ENCODE measurements at regions not wholly inside any gene's neighbourhood (a gene's known extent, or its start where the extent isn't known, plus 50 kb on each side); places are given as distances from the start of the nearest gene placed in this dataset.

GRCh38 chr21:17372200-17372599 is 140.6 kb upstream of the CXADR start:
- Mint-ChIP-seq H3K27me3 (ENCODE audit: insufficient read depth) (peaks cover 2% of the 10 kb centered on the region; the same call in 1 of the 2 replicates), H3K4me3 (no peak overlapping the region), H3K4me1 (ENCODE audit: low read depth) (peaks cover 23% of the 10 kb centered on the region), H3K36me3 (ENCODE audit: low read depth) (no peaks in the 10 kb centered on the region), H3K9me3 (0 out of 2 replicates have a peak, but pooled peaks cover 4% of the 10 kb centered on the region), H3K27ac (peak overlapping the region; percentile 38; the same call in 1 of the 2 replicates)
- no peak for DNase-seq
- TF ChIP-seq CTCF (IDR thresholded peaks at IDR 0.05) = no peak

- no peak for TF ChIP-seq CTCF (IDR thresholded peaks at IDR 0.05)
- H3K36me3 Mint-ChIP-seq (ENCODE audit: low read depth) = no peaks in the 10 kb centered on the region
- no peaks in the 10 kb centered on the region for H3K4me1 Mint-ChIP-seq (ENCODE audit: low read depth)
- no peak for DNase-seq
- H3K9me3 Mint-ChIP-seq = peaks cover 8% of the 10 kb centered on the region
- H3K4me3 Mint-ChIP-seq = no peak overlapping the region
- no peaks in the 10 kb centered on the region; the same call in none of the 2 replicates for H3K27me3 Mint-ChIP-seq (ENCODE audit: insufficient read depth)
- no peak overlapping the region for H3K27ac Mint-ChIP-seq
Observed at GRCh38 chr21:17386498-17386897, 126.3 kb upstream of the CXADR start.

GRCh38 chr21:17387030-17387617 is 125.7 kb upstream of the CXADR start:
- Mint-ChIP-seq H3K27ac (no peak overlapping the region), H3K36me3 (ENCODE audit: low read depth) (no peaks in the 10 kb centered on the region), H3K4me3 (no peak overlapping the region), H3K27me3 (ENCODE audit: insufficient read depth) (no peaks in the 10 kb centered on the region; the same call in none of the 2 replicates), H3K4me1 (ENCODE audit: low read depth) (no peaks in the 10 kb centered on the region), H3K9me3 (peaks cover 6% of the 10 kb centered on the region)
- TF ChIP-seq CTCF (IDR thresholded peaks at IDR 0.05) = peak; percentile 96
- peak; percentile 57 for DNase-seq

GRCh38 chr21:17388226-17388625 is 124.6 kb upstream of the CXADR start:
- H3K9me3 Mint-ChIP-seq = no peaks in the 10 kb centered on the region
- no peak for DNase-seq

GRCh38 chr21:17389311-17389710 is 123.5 kb upstream of the CXADR start:
- DNase-seq = no peak
- H3K36me3 Mint-ChIP-seq (ENCODE audit: low read depth) = no peaks in the 10 kb centered on the region
- H3K4me1 Mint-ChIP-seq (ENCODE audit: low read depth) = no peaks in the 10 kb centered on the region
- TF ChIP-seq CTCF (IDR thresholded peaks at IDR 0.05) = no peak
- H3K9me3 Mint-ChIP-seq = no peaks in the 10 kb centered on the region
- H3K4me3 Mint-ChIP-seq = no peak overlapping the region
- H3K27ac Mint-ChIP-seq = no peak overlapping the region
- no peaks in the 10 kb centered on the region; the same call in none of the 2 replicates for H3K27me3 Mint-ChIP-seq (ENCODE audit: insufficient read depth)

More at GRCh38 chr21:17388226-17388625, 124.6 kb upstream of the CXADR start:
- no peaks in the 10 kb centered on the region for H3K36me3 Mint-ChIP-seq (ENCODE audit: low read depth)
- no peaks in the 10 kb centered on the region; the same call in none of the 2 replicates for H3K27me3 Mint-ChIP-seq (ENCODE audit: insufficient read depth)
- no peak overlapping the region for H3K4me3 Mint-ChIP-seq
- H3K27ac Mint-ChIP-seq = no peak overlapping the region
- no peaks in the 10 kb centered on the region for H3K4me1 Mint-ChIP-seq (ENCODE audit: low read depth)
- TF ChIP-seq CTCF (IDR thresholded peaks at IDR 0.05) = no peak

All from HFFc6 (cell line).